Esophagus muscularis mucosa (tissue), 3 donors: ENCODE measurements at regions not wholly inside any gene's neighbourhood (a gene's known extent, or its start where the extent isn't known, plus 50 kb on each side); places are given as distances from the start of the nearest gene placed in this dataset.

ENCODE experiments used
- CTCF ChIP-seq, 3 experiments: fragments of 200-600 bp in 2 of 3; fragments of 450-650 bp in 1 of 3; sonication (generic) in 2 of 3; IDR thresholded peaks; one replicate each; pipeline ENCODE4 v1.5.1; 2017 to 2019; ENCODE audit warnings: antibody characterized with exemption in 3 of 3, mild to moderate bottlenecking in 2 of 3, moderate library complexity in 1 of 3
- POLR2A ChIP-seq: fragments of 450-650 bp; IDR thresholded peaks from one replicate; pipeline ENCODE4 v1.6.1; 2017; ENCODE audit warnings: antibody characterized with exemption, moderate library complexity, mild to moderate bottlenecking, low read depth

GRCh38 chr9:106468431-106468830 is 394.5 kb upstream of the ZNF462 start:
- TF ChIP-seq POLR2A (no peak), CTCF (IDR thresholded peaks at IDR 0.05) (no peak)
